ENCODE measurements at regions not wholly inside any gene's neighbourhood (a gene's known extent, or its start where the extent isn't known, plus 50 kb on each side); places are given as distances from the start of the nearest gene placed in this dataset.
A peak's percentile ranks its signal among the peaks of the same experiment; 100 is the strongest.
"Not testable (repeated sequence)": the region's sequence is repeated elsewhere in the genome, so short reads cannot be mapped to it uniquely, and the experiment has no call there.

DNA sequence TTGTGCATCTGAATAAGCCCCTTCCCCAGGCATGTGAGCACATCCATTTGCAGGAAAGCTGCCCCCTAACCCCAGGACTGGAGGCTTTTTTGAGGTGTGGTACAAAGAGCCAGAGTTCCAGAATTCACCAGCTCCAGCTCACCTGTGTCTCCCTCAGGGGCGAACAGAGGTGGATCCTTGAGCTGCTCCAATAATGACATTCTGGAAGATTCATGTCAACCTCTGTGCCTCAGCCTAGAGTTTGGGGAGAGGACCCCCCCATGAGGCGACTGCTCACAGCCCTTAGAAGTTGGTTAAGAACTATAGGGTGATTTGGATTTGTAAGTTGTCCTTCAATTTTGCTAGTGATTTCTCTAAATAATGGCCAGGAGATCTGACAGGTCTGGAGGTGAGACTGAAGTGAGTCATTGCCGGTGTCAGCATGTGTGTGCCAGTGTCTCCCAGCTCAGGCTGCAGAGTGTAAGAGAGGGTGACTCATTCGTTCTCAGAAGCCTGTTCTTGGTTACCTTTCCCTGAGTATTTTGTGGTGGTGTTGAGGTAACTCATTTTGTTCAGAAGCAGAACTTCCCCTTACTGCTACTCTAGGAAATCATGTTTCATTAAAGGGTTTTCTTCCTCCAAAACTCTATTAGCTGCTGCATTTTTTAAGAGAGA, 136.9 kb upstream of the TOPAZ1 start:
- DNase-seq = peak; percentile 27

DNA sequence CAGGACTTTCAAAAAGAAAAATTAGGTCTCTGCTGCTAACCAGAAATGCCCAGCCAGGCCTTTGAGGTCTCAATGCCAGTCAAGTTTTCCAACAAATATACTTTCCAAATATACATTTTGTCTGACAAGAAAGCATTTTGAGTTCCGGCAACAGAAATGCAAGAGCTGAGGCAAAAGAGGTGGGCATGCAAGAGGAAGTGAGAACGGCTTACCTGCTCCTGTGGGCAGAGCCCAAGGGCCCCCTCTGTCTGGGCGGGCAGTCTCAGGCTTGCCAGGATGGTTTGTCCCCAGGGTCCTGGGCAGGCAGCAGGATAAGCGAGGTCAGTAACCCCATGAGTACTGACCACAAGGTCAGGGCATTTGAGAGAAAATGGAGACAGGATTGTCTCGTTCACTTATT, 136.1 kb upstream of the TOPAZ1 start:
- DNase-seq = no peak

- no peak for DNase-seq
Observed at GRCh38 chr3:44106756-44107155, 134.9 kb upstream of the TOPAZ1 start.

- DNase-seq = no peak
Observed at GRCh38 chr3:44108481-44108880, 133.2 kb upstream of the TOPAZ1 start.

GRCh38 chr3:44109771-44110361, 131.8 kb upstream of the TOPAZ1 start:
- no peak for DNase-seq

DNA sequence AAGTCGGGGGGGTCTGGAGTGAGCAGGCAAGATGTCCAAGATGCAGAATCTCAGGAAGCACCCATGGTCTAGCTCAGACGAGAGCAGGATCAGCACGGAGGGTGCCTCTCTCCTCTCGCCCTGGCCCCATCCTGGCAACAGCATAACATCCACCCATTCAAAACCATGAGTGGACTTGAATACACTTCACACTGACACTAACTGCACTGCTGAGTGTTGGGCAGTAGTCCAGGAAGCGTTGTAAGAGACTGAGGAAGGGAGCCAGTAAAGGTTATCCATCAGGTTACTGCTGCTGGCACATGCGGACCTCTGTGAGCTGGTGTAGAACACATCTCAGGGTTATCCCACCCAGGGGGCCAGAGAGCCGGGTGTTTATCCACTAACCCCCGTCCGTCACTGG, 131.0 kb upstream of the TOPAZ1 start:
- DNase-seq = no peak

GRCh38 chr3:44111482-44111881, 130.2 kb upstream of the TOPAZ1 start:
- no peak for DNase-seq

DNA sequence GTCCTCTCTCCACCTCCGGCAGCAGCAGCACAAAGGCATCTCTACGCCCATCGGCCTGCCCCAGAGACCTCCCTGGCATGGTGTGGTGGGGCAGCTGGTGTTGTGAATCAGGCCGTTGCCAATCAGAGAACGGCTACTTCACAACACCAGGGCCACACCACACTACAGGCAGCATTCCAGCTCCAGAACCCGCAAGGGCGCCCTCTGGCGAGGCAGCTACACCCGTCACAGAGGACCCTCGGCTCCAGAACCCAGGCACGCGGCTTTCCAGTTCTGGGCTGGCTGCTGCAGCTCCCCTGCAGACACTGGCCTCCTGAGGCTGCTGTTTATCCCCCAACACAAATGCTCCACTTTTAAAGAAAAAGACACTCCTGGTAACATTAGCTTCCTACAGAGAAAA, 127.5 kb upstream of the TOPAZ1 start:
- DNase-seq = peak; percentile 36

GRCh38 chr3:44117239-44117638, 124.4 kb upstream of the TOPAZ1 start:
- no peak for DNase-seq

DNA sequence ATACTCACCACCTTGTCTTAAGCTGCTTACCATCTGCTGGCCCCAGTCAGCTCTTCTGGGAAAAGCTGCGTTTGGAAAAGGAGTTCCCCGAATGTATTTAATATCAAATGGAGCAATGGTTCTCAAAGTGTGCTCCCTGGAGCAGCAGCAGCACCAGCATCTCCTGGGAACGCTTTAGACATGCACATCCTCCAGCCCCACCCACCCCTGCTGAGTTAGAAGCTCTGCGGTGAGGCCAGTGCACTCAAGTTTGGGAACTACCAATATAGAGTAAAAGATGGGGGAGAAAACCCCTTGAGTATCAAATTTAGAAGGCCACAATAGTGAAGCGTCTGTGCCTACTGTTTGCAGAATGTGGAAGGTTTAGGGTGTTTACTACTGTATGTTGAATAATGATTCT, 124.0 kb upstream of the TOPAZ1 start:
- DNase-seq = no peak

GRCh38 chr3:44120721-44121582, 120.7 kb upstream of the TOPAZ1 start:
- DNase-seq = no peak

DNA sequence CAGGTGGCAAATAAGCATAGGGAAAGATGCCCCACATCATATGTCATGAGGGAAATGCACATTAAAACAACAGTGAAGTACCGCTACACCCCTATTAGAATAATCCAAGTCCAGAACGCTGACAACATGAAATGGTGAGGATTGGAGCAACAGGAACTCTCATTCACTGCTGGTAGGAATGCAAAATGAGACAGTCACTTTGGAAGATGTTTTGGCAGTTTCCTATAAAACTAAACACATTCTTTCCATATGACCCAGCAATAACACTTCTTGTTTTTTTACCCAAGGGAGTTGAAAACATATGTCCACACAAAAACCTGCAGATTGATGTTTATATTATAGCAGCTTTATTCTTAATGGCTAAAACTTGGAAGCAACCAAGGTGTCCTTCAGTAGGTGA, 116.4 kb upstream of the TOPAZ1 start:
- DNase-seq = no peak

GRCh38 chr3:44125882-44126281, 115.8 kb upstream of the TOPAZ1 start:
- no peak for DNase-seq

DNA sequence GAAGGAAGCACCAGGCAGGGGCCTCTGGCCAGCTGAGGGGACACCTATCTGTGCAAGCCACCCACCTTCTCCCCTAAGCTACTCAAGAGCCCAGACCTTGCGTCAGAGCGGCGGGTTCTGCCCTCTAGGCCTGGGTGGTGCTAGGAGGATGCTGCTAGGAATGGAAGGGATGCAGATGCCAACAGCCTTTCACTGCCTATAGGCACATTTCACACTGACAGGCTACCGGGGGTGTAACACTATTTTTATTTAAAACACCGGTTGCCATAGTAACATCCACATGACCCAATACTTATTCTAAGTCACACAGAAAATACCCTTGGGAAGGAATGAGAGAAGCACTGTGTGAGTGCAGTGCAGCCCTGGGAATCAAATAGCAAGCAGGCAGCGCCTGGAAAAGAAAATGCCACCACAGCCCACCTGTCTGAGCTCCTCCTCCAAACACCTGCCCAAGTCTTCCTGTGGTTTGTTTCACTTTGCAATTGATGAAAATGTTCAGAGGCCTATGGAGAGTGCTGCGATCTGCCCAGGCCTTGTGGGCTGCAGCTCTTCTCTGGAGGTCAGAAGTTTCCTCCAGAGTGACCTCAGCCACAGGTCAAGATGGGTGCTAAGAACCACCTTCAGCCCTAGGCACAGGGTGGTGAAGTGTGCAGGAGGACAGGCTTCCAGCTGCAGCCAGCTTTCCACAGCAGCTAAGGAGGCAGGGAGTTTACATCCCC, 113.5 kb upstream of the TOPAZ1 start:
- no peak for DNase-seq

GRCh38 chr3:44130249-44130648, 111.4 kb upstream of the TOPAZ1 start:
- no peak for DNase-seq

- no peak for DNase-seq
Observed at GRCh38 chr3:44132061-44132460, 109.6 kb upstream of the TOPAZ1 start.

DNA sequence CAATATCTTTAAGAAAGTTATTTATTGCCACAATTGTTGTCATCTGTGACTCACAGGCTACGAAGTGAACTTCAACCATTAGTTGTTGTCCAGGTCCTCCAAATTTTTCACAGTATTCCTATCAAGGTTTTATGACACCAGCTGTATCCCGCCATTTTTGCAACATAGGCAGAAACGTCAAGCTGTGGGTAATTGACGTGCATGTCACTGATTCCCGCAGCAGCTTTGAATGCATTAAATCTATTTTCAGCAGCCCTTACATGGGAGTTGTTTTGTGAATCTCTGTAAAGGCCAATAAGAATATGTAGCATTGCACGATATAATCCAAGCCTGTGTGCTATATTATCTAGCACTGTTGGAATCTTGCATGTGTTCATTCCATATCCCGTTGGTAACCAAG, 109.1 kb upstream of the TOPAZ1 start:
- DNase-seq = no peak

DNA sequence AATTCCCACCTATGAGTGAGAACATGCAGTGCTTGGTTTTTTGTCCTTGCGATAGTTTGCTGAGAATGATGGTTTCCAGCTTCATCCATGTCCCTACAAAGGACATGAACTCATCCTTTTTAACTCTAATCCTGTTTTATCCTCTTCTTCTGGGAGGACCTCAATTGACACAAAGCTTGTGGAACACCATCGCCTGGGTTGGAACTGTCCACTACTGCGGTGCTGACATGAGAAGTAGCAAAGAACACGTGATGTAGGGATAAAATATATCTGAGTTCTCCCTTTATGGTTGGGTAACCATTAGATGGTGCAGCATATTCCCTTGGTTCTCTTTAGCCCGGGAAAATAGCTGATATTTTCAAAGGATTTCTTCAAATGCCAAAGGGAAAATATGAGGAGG, 105.3 kb upstream of the TOPAZ1 start:
- DNase-seq = no peak

DNA sequence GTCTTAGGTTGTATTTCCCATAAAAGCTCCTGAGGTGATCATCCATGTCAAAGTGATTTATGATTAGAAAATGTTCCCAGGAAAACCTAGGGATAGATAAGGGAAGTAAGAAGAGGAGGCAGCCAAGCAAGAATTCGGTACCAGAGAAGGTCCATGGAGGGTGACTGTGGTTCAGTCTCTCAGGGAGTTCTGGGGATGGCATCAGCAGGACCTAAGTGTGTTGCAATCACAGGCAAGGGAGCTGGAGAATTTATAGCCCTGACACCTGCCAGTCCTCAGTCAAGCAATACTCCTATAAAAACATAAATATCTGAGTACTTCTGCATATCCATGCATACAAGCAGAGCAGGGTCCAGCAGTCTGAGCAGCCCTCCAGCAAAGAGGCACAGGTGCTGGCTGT, 95.6 kb upstream of the TOPAZ1 start:
- no peak for DNase-seq

GRCh38 chr3:44159696-44160300, 81.9 kb upstream of the TOPAZ1 start:
- no peak for DNase-seq

- DNase-seq = no peak
Observed at GRCh38 chr3:44160818-44161217, 80.9 kb upstream of the TOPAZ1 start.

DNA sequence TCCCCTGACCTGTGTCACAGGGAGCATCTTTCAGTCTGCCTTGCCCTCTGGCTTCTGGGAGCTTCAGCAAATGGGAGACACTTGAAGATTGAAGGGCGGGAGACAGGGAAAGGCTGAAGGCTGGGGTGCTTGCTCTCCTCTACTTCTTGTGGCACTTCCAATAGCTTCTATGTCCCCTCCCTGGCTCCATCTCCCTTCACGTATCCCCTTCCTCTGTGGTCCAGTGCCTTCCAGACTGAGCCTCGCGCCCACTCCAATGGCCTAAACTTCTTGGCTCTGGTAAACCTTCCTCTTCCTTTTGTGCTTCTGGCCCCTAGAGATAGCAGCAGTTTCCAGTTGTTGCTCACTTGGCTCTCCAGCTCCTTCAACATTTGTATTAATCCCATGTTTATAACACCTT, 69.8 kb upstream of the TOPAZ1 start:
- DNase-seq = no peak

DNA sequence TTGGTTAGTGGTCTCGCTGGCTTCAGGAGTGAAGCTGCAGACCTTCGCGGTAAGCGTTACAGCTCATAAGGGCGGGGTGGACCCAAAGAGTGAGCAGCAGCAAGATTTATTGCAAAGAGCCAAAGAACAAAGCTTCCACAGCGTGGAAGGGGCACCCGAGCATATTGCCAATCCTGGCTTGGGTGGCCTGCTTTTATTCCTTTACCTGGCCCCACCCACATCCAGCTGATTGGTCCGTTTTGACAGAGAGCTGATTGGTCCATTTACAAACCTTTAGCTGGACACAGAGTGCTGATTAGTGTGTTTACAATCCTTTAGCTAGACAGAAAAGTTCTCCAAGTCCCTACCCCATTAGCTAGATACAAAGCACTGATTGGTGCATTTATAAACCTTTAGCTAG, 69.0 kb upstream of the TOPAZ1 start:
- not testable (repeated sequence) for DNase-seq
